H1 (cell line): ENCODE measurements at regions not wholly inside any gene's neighbourhood (a gene's known extent, or its start where the extent isn't known, plus 50 kb on each side); places are given as distances from the start of the nearest gene placed in this dataset.
A peak's percentile ranks its signal among the peaks of the same experiment; 100 is the strongest.

Source experiments
- CTCF ChIA-PET: fragments of 300-600 bp; sonication (Branson Sonifier 250); formaldehyde crosslinking; loops from one replicate; lab custom pipeline; 2021; ENCODE audit not compliant: partially characterized antibody; lab: Charles Lee
- POLR2A ChIA-PET: fragments of 300-600 bp; sonication (Branson Sonifier 250); formaldehyde crosslinking; loops from one replicate; lab custom pipeline; 2021; ENCODE audit warnings: inconsistent platforms; ENCODE audit not compliant: partially characterized antibody; lab: Charles Lee
- DNase-seq, 2 experiments: peaks; one replicate each; pipeline versions ENCODE4 v3.0.0 to v3.0.0-alpha.2; 2010 to 2022; ENCODE audit warnings: low spot score in 2 of 2, low read depth in 1 of 2, mixed read lengths in 1 of 2
- FAIRE-seq: peaks from 2 replicates; lab custom pipeline; 2011; peaks lifted over from hg19 to GRCh38; lab: Jason Lieb, UNC
- H2AFZ ChIP-seq: 2 replicates; pipeline ENCODE4 v1.8.1; 2012; ENCODE audit warnings: low read length, inconsistent platforms
- H2AK5ac ChIP-seq: 2 replicates; pipeline ENCODE4 v1.6.1; 2013; ENCODE audit warnings: low read depth, low read length
- H2BK120ac ChIP-seq: replicated peaks from 2 replicates; pipeline ENCODE3; 2013; ENCODE audit warnings: low read depth, low read length, inconsistent platforms
- H2BK12ac ChIP-seq: 2 replicates; pipeline ENCODE4 v1.6.1; 2013; ENCODE audit warnings: low read depth, low read length
- H2BK15ac ChIP-seq: 2 replicates; pipeline ENCODE4 v1.6.1; 2013; ENCODE audit warnings: low read length
- H2BK20ac ChIP-seq: 2 replicates; pipeline ENCODE4 v1.6.1; 2013; ENCODE audit warnings: low read length
- H2BK5ac ChIP-seq: 2 replicates; pipeline ENCODE4 v1.6.1; 2013; ENCODE audit warnings: low read depth, low read length
- H3K14ac ChIP-seq: 2 replicates; pipeline ENCODE4 v1.6.1; 2013; ENCODE audit warnings: inconsistent platforms; ENCODE audit not compliant: insufficient read length
- H3K18ac ChIP-seq: 2 replicates; pipeline ENCODE4 v1.6.1; 2013; ENCODE audit warnings: low read length; ENCODE audit errors: extremely low read depth
- H3K23ac ChIP-seq: 2 replicates; pipeline ENCODE4 v1.6.1; 2013; ENCODE audit warnings: inconsistent platforms; ENCODE audit not compliant: insufficient read length
- H3K23me2 ChIP-seq: 2 replicates; pipeline ENCODE4 v1.6.1; 2013; ENCODE audit warnings: low read depth, low read length
- H3K27ac ChIP-seq: 2 replicates; pipeline ENCODE4 v1.6.1; 2011; ENCODE audit warnings: low read depth, low read length, inconsistent platforms
- H3K27me3 ChIP-seq, 4 experiments: replicated peaks in 1 of 4; 1 replicate in 1 of 4; 2 replicates in 3 of 4; pipeline versions ENCODE4 v1.6.1 to v1.8.1; 2011 to 2013; ENCODE audit warnings: low read length in 3 of 4, mild to moderate bottlenecking in 3 of 4, inconsistent platforms in 2 of 4, mixed read lengths in 2 of 4, moderate library complexity in 1 of 4; ENCODE audit not compliant: control insufficient read depth in 3 of 4, insufficient read depth in 3 of 4; ENCODE audit errors: extremely low read depth in 1 of 4
- H3K36me3 ChIP-seq, 4 experiments: 2 replicates each; pipeline versions ENCODE4 v1.6.1 to v1.8.1; 2011 to 2013; ENCODE audit warnings: mild to moderate bottlenecking in 4 of 4, low read length in 3 of 4, moderate library complexity in 2 of 4, control low read depth in 1 of 4, inconsistent platforms in 1 of 4; ENCODE audit not compliant: insufficient read depth in 4 of 4, control insufficient read depth in 2 of 4
- H3K4ac ChIP-seq: replicated peaks from 2 replicates; pipeline ENCODE3; 2013; ENCODE audit warnings: low read length, low read depth, mixed read lengths, inconsistent platforms; ENCODE audit not compliant: insufficient read length
- H3K4me1 ChIP-seq, 4 experiments: replicated peaks in 1 of 4; 1 replicate in 1 of 4; 2 replicates in 3 of 4; pipeline versions ENCODE4 v1.6.1 to v1.8.1; 2011 to 2013; ENCODE audit warnings: low read length in 3 of 4, inconsistent platforms in 2 of 4, mixed read lengths in 1 of 4; ENCODE audit not compliant: insufficient read depth in 4 of 4, control insufficient read depth in 3 of 4
- H3K4me2 ChIP-seq, 2 experiments: 2 replicates each; pipeline versions ENCODE4 v1.6.1 to v1.8.1; 2011 to 2013; ENCODE audit warnings: low read depth in 2 of 2, low read length in 2 of 2, control low read depth in 1 of 2, inconsistent platforms in 1 of 2, mild to moderate bottlenecking in 1 of 2; ENCODE audit not compliant: insufficient read depth in 1 of 2
- H3K4me3 ChIP-seq, 4 experiments: fragments of 200-600, 300-600 bp in 1 of 4; sonication (generic), shearing (Covaris generic), sonication (Bioruptor Twin) in 1 of 4; 2 replicates each; pipeline versions ENCODE4 v1.5.1 to v1.8.1; 2011 to 2016; ENCODE audit warnings: low read length in 4 of 4, low read depth in 3 of 4, control low read depth in 2 of 4, inconsistent platforms in 2 of 4, mild to moderate bottlenecking in 2 of 4, mixed read lengths in 1 of 4, moderate library complexity in 1 of 4; ENCODE audit not compliant: insufficient read depth in 2 of 4; ENCODE audit errors: extremely low read depth in 1 of 4
- H3K56ac ChIP-seq: replicated peaks from 2 replicates; pipeline ENCODE3; 2013; ENCODE audit warnings: low read depth, mild to moderate bottlenecking, mixed read lengths, low read length, inconsistent platforms; ENCODE audit not compliant: insufficient read length
- H3K79me1 ChIP-seq: 2 replicates; pipeline ENCODE4 v1.6.1; 2013; ENCODE audit warnings: low read depth, low read length, control low read depth
- H3K79me2 ChIP-seq, 2 experiments: 2 replicates each; pipeline versions ENCODE4 v1.6.1 to v1.8.1; 2012 to 2013; ENCODE audit warnings: low read length in 2 of 2, mild to moderate bottlenecking in 2 of 2, inconsistent platforms in 1 of 2; ENCODE audit not compliant: insufficient read depth in 2 of 2, control insufficient read depth in 1 of 2
- H3K9ac ChIP-seq, 4 experiments: replicated peaks in 1 of 4; 1 replicate in 1 of 4; 2 replicates in 3 of 4; pipeline versions ENCODE4 v1.6.1 to v1.8.1; 2011 to 2013; ENCODE audit warnings: low read depth in 3 of 4, low read length in 3 of 4, control low read depth in 2 of 4, mild to moderate bottlenecking in 2 of 4, moderate library complexity in 2 of 4, inconsistent platforms in 1 of 4; ENCODE audit errors: extremely low read depth in 1 of 4
- H3K9me3 ChIP-seq, 2 experiments: 2 replicates each; pipeline versions ENCODE4 v1.6.1 to v1.8.1; 2012 to 2013; ENCODE audit warnings: mild to moderate bottlenecking in 2 of 2, moderate library complexity in 2 of 2, control low read depth in 1 of 2, inconsistent platforms in 1 of 2, low read depth in 1 of 2, low read length in 1 of 2, mixed read lengths in 1 of 2; ENCODE audit not compliant: insufficient read depth in 2 of 2
- H4K20me1 ChIP-seq, 2 experiments: replicated peaks in 1 of 2; 2 replicates each; pipeline versions ENCODE3 to v1.8.1; 2011 to 2013; ENCODE audit warnings: inconsistent platforms in 2 of 2, low read length in 2 of 2, mild to moderate bottlenecking in 1 of 2; ENCODE audit not compliant: insufficient read depth in 2 of 2, control insufficient read depth in 1 of 2
- H4K5ac ChIP-seq: 2 replicates; pipeline ENCODE4 v1.6.1; 2013; ENCODE audit warnings: low read length, low read depth, mixed read lengths, inconsistent platforms; ENCODE audit not compliant: insufficient read length
- H4K8ac ChIP-seq: 2 replicates; pipeline ENCODE4 v1.8.0; 2013; ENCODE audit warnings: mild to moderate bottlenecking, moderate library complexity, low read length, inconsistent platforms; ENCODE audit not compliant: insufficient read depth; ENCODE audit errors: extremely low read depth
- H4K91ac ChIP-seq: replicated peaks from 2 replicates; pipeline ENCODE3; 2013; ENCODE audit warnings: low read length, mixed read lengths, inconsistent platforms; ENCODE audit not compliant: insufficient read length
- BACH1 ChIP-seq: IDR thresholded peaks from 2 replicates; pipeline ENCODE4 v1.6.1; 2012; ENCODE audit warnings: low read length, improper control_type of control experiment
- CHD1 ChIP-seq: IDR thresholded peaks from 2 replicates; pipeline ENCODE4 v1.6.1; 2012; ENCODE audit warnings: low read depth, low read length, improper control_type of control experiment
- POLR2AphosphoS5 ChIP-seq: IDR thresholded peaks from 2 replicates; pipeline ENCODE4 v1.6.1; 2011; ENCODE audit warnings: low read depth, low read length
- ZNF274 ChIP-seq: IDR thresholded peaks from 2 replicates; pipeline ENCODE4 v1.7.0; 2012; ENCODE audit warnings: low read length, borderline replicate concordance; ENCODE audit errors: extremely low read depth
- WGBS, 2 experiments: shearing (Covaris generic) in 1 of 2; methylation state at CpG; one replicate each; pipeline versions ENCODE4 v1.1.6 to v1.1.7; 2013 to 2015; ENCODE audit warnings: low lambda C conversion rate in 2 of 2, mixed read lengths in 2 of 2, inconsistent platforms in 1 of 2, low coverage in 1 of 2, missing lambda C conversion rate in 1 of 2; ENCODE audit not compliant: insufficient replicate concordance in 2 of 2, insufficient coverage in 1 of 2, insufficient read length in 1 of 2; ENCODE audit errors: extremely low coverage in 1 of 2, missing lambda C conversion rate in 1 of 2; 5-methylcytosine and 5-hydroxymethylcytosine counted together

- H3K4me2 ChIP-seq = no peak overlapping the region
- peaks cover 0 to 2% (median 0%) of the 10 kb centered on the region in 4 experiments; a peak in 3 of 7 replicates for H3K4me1 ChIP-seq
- TF ChIP-seq ZNF274 = no peak
- TF ChIP-seq BACH1 = no peak
- TF ChIP-seq POLR2AphosphoS5 = no peak
- TF ChIP-seq CHD1 = no peak
- H3K4me3 ChIP-seq = no peak overlapping the region
- no peaks in the 10 kb centered on the region for H3K36me3 ChIP-seq
- H4K5ac ChIP-seq = no peak overlapping the region
- no peaks in the 10 kb centered on the region; a peak in 1 of 4 replicates for H3K9me3 ChIP-seq
- no peak overlapping the region for H2BK120ac ChIP-seq
- 0 out of 2 replicates have a peak overlapping the region, but pooled peaks have one; percentile 82 for H2BK15ac ChIP-seq
- no peak overlapping the region for H2BK20ac ChIP-seq
- no peak overlapping the region for H3K14ac ChIP-seq
- H2BK12ac ChIP-seq = peak overlapping the region; percentile 64; the same call in 1 of the 2 replicates
- no peak for FAIRE-seq
- no peaks in the 10 kb centered on the region for H3K27me3 ChIP-seq
- 85% methylated on average over 19 of the region's 20 CpGs; no CpG with 5 or more reads in 1 of the 2 experiments for WGBS, 2 experiments
- H3K79me1 ChIP-seq = no peaks in the 10 kb centered on the region
- no peak overlapping the region for H2BK5ac ChIP-seq
- peak overlapping the region; percentile 83 for H3K56ac ChIP-seq
- H4K20me1 ChIP-seq = peaks cover 0 to 6% of the 10 kb centered on the region in 2 experiments
- H4K8ac ChIP-seq = no peak overlapping the region; the same call in 1 of the 2 replicates
- no peak overlapping the region for H2AK5ac ChIP-seq
- ChIA-PET CTCF (interaction anchor here (0.6 to 1.3 kb wide), 3 partner anchors 19 to 378 kb away, joined by 3 read pairs; no protein-coding TSS in a partner anchor), POLR2A (no interaction called here)
- H4K91ac ChIP-seq = peak overlapping the region; percentile 29
- H3K27ac ChIP-seq = no peak overlapping the region
- H3K23ac ChIP-seq = no peak overlapping the region
- peak in 1 of 2 experiments; percentile 32 for DNase-seq
- H3K18ac ChIP-seq = no peak overlapping the region
- H3K23me2 ChIP-seq = peaks cover 5% of the 10 kb centered on the region; the same call in 1 of the 2 replicates
- H3K9ac ChIP-seq = no peak overlapping the region
- no peak overlapping the region for H2AFZ ChIP-seq
- H3K79me2 ChIP-seq = no peaks in the 10 kb centered on the region
- H3K4ac ChIP-seq = no peak overlapping the region
These were observed 503.8 kb downstream of the BRD1 start for GRCh38 chr22:49323751-49324415.
